Activated T-cell treated with anti-CD3 and anti-CD28 coated beads for 24 hours (primary cell): ENCODE measurements at regions not wholly inside any gene's neighbourhood (a gene's known extent, or its start where the extent isn't known, plus 50 kb on each side); places are given as distances from the start of the nearest gene placed in this dataset.
"Not testable (repeated sequence)": the region's sequence is repeated elsewhere in the genome, so short reads cannot be mapped to it uniquely, and the experiment has no call there.

ENCODE experiments used
- DNase-seq: peaks from one replicate; pipeline ENCODE4 v3.0.0-alpha.2; 2020; ENCODE audit warnings: low read depth

DNA sequence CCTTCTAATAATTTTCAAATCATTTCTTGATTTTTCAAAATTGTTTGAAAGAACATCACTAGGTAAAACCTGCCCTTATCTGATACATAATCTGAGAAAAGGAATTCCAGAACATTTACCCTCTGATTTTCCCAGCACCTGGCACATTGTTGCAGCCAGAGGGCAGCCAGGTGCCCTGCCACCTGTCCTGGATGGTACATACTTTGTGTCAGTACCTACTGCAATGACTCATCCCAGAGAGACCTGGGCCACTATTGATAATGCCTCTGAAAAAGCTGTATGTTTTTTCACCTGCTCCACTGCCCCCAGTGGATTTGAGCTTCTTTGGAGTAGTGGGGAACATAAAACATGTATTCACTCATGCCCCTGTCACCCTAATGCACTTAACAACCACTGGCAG, 648.9 kb upstream of the GBE1 start:
- DNase-seq, result no peak

DNA sequence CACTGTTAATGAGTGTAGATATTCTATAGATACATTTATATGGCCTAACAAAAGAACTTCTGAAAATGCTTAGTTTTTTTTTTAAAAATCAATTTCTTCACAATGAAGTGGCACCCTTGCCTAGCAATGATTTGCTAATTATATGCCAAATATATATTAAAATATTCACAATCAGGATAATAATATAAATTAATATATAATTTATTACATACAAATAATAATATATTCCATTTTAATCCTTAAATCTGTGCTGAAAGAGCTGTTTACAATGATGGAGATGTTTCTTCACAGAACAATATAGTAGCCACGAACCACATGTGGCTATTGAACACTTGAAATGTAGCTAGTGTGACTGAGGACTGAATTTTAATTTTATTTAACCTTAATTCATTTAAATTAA, 648.4 kb upstream of the GBE1 start:
- DNase-seq, result no peak

DNA sequence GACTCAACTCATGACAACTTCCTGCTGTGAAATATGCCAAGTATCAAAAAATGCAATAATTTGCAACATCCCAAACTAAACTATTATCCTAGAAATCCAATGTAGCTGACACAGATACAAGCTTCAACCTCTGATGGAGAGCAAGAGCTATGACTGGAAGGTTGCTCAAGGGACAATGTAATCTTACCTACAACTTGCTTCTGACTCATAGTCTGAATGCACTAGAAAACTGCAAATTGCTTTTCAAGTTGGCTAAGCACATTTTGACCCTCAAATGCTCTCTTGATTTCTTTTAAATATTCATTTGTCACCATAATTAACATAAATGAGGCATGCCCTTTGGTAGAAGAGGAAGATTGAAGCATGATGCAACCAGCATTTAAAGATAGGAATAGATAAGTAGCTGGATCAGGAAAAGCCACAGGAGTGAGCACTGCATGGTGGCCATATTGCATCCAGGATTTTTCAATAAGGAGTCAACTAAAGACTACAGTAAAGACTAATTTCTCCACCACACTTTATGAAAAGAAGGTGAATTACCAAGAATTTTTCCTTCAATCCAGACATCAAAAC, 630.8 kb upstream of the GBE1 start:
- DNase-seq, result no peak

DNA sequence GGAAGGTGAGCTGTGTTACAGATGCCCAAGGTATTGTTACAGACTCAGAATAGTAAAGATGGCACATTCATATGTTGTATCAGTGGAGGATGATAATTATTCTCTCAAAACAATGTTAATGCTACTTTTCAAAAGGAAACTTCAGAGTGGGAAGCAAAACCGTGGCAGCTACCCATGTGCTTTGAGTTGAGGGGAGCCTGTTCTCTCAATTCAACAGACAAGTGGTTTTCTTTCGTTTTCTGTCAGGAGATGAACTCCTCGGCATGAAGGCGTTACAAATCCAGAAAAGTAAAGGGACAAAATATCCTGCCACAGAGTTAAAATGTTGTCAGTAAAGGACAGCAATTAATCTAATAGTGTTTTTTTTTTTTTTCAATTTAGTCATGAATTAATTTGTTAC, 629.4 kb upstream of the GBE1 start:
- no peak for DNase-seq

GRCh38 chr3:82386647-82387046, 625.2 kb upstream of the GBE1 start:
- DNase-seq, result no peak

GRCh38 chr3:82384181-82384580, 622.7 kb upstream of the GBE1 start:
- DNase-seq, result no peak

GRCh38 chr3:82382831-82383230, 621.4 kb upstream of the GBE1 start:
- DNase-seq, result no peak

DNA sequence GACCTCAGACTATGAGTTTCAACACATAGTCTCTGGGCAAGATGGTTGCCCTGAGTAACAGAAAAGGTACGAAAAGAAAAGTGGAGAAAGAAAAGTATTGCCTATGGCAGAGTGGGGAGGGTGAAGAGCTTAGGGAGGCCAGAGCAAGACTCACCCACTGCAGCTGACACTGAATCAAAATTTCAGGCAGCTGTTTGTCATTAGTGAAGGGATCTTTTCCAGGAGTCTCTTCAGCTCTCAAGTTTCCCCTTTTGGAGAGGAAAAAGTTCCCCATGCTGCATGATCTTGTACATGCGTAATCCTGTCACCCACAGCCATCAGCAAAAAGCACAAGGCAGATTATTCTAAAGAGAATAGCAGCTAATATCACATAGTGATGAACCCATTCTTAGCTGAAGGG, 616.9 kb upstream of the GBE1 start:
- no peak for DNase-seq

GRCh38 chr3:82376883-82377282, 615.4 kb upstream of the GBE1 start:
- DNase-seq, result no peak

GRCh38 chr3:82373833-82374232, 612.4 kb upstream of the GBE1 start:
- DNase-seq, result not testable (repeated sequence)

- DNase-seq, result no peak
These were observed 603.4 kb upstream of the GBE1 start for GRCh38 chr3:82364827-82365226.

DNA sequence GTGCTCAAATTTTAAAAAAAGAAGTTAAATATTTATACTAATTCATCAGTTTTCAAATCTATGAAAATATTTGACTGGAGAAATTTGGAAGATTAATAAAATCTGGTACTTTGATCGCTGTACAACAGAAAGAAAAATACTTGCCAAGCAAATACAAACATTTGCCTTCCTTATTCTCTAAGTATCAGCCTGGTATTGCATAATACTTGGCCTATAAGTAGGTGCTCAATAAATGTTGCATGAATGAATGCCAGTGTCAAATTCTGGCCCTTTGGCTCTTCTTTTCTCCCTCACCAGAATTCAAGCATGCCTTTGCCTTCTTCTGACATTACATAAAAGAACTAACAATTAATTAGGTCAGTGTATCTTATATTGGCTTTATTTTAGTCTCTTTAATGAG, 601.7 kb upstream of the GBE1 start:
- no peak for DNase-seq

DNA sequence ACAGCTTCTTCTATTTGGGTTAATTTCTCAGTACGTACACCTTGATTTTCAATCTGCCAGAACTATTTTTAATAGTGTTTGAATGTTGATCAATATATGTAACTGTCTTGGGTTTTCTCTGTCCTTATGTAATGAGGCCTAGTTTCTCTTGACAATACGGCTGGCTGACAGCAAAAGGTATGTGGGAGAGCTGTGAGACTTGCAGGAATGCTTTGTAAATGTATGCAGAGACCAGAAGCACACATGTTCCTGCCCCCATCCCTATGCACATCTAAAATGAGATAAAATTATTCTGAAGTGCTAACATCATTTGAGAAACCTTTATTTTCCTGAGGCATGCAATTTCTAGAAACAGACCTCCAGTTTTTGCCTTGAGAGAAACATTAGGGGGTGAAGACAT, 593.8 kb upstream of the GBE1 start:
- no peak for DNase-seq

GRCh38 chr3:82354228-82354627, 592.8 kb upstream of the GBE1 start:
- DNase-seq, result no peak

DNA sequence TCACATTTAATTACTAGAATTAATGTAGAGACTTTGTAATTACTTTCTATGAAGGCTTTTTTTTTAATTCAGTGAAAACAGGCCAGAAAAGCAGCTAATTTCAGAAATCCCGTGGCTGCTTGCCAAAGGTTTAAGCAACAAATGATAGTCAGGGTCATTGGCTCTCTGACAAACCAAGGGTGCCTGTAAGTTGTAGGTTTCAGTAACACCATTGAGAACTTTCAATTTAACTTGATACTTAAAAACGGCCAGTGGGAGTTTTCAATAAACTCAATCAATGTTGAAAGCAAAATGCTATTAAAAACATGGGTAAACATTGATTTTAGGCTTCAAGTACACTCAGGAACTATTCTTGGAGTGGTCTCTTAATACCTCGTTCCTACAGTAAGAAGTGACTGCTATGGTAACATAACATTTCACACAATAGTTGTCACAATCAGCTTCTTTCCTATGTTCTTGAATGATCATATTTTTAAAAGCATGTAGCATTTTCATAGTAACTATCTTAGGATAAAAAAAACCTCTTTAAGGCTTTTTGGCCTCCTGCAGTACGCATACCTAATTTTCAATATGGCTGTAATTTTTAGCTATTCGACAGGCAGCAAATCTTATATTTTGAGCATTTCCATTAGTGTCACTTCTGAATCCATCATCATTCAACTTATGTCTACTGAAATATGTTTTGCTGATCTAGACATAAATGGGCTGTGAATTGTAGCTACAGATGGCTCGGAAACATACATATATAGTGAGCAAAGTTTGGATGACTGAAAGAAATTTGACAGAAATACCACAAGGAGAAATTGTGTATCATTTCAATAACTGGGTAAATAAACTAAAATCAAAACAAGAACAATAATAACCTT, 592.1 kb upstream of the GBE1 start:
- no peak for DNase-seq

DNA sequence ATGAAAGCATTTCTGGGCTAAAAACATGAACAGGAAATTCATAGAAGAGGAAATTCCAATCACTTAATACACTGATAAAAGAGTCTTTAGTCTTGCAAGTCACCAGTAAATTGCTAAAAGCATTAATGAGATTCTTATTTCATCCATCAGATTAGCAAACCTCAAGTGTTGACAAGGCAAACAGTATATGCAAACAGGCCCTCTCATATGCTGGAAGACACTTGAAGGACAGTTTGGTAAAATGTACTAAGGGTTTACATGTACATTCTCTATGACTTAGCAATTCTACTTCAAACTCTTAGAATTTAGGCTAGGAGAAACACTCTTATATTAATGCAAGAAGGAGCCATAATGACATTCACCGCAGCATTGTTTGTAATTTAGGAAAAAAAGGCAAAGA, 586.1 kb upstream of the GBE1 start:
- no peak for DNase-seq

GRCh38 chr3:82342521-82342920, 581.1 kb upstream of the GBE1 start:
- DNase-seq, result no peak

DNA sequence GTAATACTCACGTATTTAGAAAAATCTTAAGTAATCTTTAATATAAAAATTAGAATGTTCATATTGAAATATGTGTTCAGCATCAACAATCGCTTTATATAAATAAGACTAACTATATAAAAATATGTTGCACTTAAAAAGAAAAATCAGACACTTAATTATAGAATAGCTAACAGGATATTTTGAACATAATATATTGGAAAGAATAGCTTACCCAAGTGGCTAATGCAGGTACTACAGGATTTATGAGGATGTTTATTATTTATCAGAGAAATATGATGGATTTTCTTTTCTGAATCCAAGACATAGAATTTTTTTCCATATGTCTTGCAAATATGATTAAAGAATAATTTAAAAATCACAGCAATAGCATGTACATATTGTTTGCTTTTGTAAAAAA, 567.9 kb upstream of the GBE1 start:
- DNase-seq, result no peak

DNA sequence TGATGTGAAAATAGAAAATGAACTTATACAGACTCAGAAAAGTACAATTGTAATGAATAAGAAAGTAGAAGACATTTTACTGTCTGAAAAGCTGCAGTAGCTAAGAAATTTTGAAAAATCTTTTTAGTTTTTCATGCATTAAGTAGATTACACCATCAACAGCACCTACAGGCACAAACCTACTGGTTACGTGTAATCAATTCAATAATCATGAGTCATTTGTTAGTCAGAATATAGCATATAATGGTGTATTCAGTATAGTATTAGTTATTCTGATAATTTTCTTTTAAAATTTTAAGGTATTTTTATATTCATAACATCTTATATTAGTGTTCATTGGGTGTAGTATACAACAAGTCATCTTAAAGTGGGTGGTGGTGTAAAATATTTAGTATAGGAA, 550.5 kb upstream of the GBE1 start:
- no peak for DNase-seq

DNA sequence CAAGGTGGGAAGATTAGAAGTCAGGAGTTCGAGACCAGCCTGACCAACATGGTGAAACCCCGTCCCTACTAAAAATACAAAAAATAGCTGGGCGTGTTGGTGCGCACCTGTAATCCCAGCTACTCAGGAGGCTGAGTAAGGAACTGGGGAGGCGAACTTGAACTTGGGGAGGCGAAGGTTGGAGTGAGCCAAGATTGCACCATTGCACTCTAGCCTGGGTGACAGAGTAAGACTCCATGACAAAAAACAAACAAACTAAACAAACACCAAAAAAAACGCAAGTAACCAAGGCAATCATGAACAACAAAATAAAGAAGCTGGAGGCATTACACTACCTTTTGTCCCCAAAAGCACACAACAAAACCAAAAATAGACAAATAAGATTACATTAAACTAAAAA, 547.3 kb upstream of the GBE1 start:
- DNase-seq, result no peak

- DNase-seq, result no peak
These were observed 544.7 kb upstream of the GBE1 start for GRCh38 chr3:82306189-82306588.

DNA sequence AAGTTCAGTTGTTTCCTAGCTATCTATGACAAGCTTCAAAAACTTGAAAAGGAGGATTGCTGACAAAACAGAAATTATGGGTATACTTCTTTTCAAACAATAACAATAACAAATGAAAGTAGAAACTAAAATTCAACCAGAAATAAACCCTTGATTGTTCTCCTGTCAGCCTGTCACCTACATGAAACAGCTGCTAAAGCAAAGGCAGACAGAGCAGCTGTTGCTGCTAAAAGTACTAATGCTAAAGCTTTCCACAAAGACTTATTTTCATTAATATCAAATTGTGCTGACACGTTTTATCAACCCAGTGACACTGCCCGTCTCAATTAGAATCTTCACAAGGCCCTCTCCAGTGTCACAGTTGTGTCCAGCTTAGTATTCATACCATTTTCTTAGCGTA, 533.2 kb upstream of the GBE1 start:
- no peak for DNase-seq

- no peak for DNase-seq
These were observed 532.4 kb upstream of the GBE1 start for GRCh38 chr3:82293867-82294266.

DNA sequence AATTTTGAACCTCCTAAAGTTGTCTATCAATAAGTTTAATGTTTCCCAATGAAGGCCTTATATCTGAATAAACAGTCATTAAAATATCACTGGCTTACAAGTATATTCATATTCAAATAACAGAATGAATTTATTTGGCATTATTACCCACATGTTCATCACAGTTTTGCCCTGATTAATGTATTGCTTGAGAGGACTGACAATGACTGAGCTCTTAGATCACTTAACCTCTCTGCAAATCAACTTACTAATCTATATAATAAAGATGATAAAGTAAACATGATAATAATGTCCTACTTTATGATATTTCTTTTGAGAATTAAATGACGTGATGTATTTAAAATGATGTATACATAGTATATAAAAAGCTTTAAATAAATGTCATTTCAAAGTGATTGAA, 532.0 kb upstream of the GBE1 start:
- no peak for DNase-seq
